A549 (cell line): ENCODE measurements at regions not wholly inside any gene's neighbourhood (a gene's known extent, or its start where the extent isn't known, plus 50 kb on each side); places are given as distances from the start of the nearest gene placed in this dataset.

Source experiments
- CEBPB ChIP-seq, 2 experiments: fragments of >200 bp in 1 of 2; sonication (Bioruptor Twin) in 1 of 2; formaldehyde crosslinking in 1 of 2; IDR thresholded peaks; 2 replicates each; pipeline ENCODE4 v1.6.1; 2012 to 2016
- CHD2 ChIP-seq: fragments of 150-350 bp; IDR thresholded peaks from 2 replicates; pipeline ENCODE4 v1.6.1; 2014; ENCODE audit warnings: low read length; ENCODE audit not compliant: partially characterized antibody
- POLR2A ChIP-seq: IDR thresholded peaks from 2 replicates; pipeline ENCODE4 v1.6.1; 2012; ENCODE audit warnings: mild to moderate bottlenecking, low read length
- ZNF302 ChIP-seq: fragments of 250-450 bp; sonication (Bioruptor Pico); IDR thresholded peaks from 2 replicates; pipeline ENCODE4 v1.9.0; 2021; ENCODE audit warnings: inconsistent platforms, mild to moderate bottlenecking, moderate library complexity
- TF ChIP-seq, protein P1 (sequence below): fragments of >200 bp; sonication (Bioruptor Twin); formaldehyde crosslinking; IDR thresholded peaks from 3 replicates; pipeline ENCODE4 v1.5.1; 2016
- TF ChIP-seq, protein P2 (sequence below): fragments of 200-600 bp; sonication (generic); IDR thresholded peaks from 2 replicates; pipeline ENCODE4 v1.6.1; 2016; ENCODE audit warnings: antibody characterized with exemption, mild to moderate bottlenecking, moderate library complexity
- TF ChIP-seq, protein P3 (sequence below): fragments of 450-650 bp; IDR thresholded peaks from 2 replicates; pipeline ENCODE4 v1.6.1; 2014; ENCODE audit warnings: antibody characterized with exemption
- TF ChIP-seq, protein P4 (sequence below): IDR thresholded peaks from 2 replicates; pipeline ENCODE4 v1.6.1; 2012; ENCODE audit warnings: low read depth, borderline replicate concordance

DNA sequence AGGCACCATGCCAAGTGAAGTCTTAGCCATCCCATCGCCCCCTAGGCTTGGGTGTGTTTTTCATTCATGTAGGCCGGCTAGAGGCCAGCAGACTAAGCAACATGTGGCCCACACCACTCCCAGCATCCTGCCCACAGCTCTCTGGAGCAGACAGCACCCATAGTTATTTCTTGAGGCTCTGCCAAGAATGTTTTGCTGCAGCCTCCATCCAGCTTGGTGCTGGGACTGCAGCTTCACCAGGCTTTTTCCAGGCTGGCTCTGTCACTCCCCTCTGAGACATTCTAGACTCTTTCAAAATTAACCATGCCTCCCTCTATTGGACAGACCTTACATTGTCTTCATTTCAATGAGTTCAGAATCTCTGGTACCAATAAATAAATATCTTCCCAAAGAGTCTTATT is 104.2 kb downstream of the DUSP10 start:
- TF ChIP-seq, protein P1, sequence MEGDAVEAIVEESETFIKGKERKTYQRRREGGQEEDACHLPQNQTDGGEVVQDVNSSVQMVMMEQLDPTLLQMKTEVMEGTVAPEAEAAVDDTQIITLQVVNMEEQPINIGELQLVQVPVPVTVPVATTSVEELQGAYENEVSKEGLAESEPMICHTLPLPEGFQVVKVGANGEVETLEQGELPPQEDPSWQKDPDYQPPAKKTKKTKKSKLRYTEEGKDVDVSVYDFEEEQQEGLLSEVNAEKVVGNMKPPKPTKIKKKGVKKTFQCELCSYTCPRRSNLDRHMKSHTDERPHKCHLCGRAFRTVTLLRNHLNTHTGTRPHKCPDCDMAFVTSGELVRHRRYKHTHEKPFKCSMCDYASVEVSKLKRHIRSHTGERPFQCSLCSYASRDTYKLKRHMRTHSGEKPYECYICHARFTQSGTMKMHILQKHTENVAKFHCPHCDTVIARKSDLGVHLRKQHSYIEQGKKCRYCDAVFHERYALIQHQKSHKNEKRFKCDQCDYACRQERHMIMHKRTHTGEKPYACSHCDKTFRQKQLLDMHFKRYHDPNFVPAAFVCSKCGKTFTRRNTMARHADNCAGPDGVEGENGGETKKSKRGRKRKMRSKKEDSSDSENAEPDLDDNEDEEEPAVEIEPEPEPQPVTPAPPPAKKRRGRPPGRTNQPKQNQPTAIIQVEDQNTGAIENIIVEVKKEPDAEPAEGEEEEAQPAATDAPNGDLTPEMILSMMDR: no peak
- TF ChIP-seq POLR2A (no peak), ZNF302 (CRISPR knock-in tag) (no peak), CEBPB (IDR thresholded peaks at IDR 0.05) (no peak), CHD2 (no peak)
- TF ChIP-seq, protein P2, sequence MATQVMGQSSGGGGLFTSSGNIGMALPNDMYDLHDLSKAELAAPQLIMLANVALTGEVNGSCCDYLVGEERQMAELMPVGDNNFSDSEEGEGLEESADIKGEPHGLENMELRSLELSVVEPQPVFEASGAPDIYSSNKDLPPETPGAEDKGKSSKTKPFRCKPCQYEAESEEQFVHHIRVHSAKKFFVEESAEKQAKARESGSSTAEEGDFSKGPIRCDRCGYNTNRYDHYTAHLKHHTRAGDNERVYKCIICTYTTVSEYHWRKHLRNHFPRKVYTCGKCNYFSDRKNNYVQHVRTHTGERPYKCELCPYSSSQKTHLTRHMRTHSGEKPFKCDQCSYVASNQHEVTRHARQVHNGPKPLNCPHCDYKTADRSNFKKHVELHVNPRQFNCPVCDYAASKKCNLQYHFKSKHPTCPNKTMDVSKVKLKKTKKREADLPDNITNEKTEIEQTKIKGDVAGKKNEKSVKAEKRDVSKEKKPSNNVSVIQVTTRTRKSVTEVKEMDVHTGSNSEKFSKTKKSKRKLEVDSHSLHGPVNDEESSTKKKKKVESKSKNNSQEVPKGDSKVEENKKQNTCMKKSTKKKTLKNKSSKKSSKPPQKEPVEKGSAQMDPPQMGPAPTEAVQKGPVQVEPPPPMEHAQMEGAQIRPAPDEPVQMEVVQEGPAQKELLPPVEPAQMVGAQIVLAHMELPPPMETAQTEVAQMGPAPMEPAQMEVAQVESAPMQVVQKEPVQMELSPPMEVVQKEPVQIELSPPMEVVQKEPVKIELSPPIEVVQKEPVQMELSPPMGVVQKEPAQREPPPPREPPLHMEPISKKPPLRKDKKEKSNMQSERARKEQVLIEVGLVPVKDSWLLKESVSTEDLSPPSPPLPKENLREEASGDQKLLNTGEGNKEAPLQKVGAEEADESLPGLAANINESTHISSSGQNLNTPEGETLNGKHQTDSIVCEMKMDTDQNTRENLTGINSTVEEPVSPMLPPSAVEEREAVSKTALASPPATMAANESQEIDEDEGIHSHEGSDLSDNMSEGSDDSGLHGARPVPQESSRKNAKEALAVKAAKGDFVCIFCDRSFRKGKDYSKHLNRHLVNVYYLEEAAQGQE: no peak
- TF ChIP-seq, protein P3, sequence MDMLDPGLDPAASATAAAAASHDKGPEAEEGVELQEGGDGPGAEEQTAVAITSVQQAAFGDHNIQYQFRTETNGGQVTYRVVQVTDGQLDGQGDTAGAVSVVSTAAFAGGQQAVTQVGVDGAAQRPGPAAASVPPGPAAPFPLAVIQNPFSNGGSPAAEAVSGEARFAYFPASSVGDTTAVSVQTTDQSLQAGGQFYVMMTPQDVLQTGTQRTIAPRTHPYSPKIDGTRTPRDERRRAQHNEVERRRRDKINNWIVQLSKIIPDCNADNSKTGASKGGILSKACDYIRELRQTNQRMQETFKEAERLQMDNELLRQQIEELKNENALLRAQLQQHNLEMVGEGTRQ: no peak
- TF ChIP-seq, protein P4, sequence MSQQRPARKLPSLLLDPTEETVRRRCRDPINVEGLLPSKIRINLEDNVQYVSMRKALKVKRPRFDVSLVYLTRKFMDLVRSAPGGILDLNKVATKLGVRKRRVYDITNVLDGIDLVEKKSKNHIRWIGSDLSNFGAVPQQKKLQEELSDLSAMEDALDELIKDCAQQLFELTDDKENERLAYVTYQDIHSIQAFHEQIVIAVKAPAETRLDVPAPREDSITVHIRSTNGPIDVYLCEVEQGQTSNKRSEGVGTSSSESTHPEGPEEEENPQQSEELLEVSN: no peak
